ENCODE measurements at regions not wholly inside any gene's neighbourhood (a gene's known extent, or its start where the extent isn't known, plus 50 kb on each side); places are given as distances from the start of the nearest gene placed in this dataset.
"Not testable (repeated sequence)": the region's sequence is repeated elsewhere in the genome, so short reads cannot be mapped to it uniquely, and the experiment has no call there.

GRCh38 chr14:106652494-106652893, 1126.1 kb downstream of the TMEM121 start:
- H3K4me3 Mint-ChIP-seq (ENCODE audit: unreplicated experiment) = no peak overlapping the region
- H3K36me3 Mint-ChIP-seq (ENCODE audit: low read depth) = no peaks in the 10 kb centered on the region
- peaks cover 57% of the 10 kb centered on the region for H3K9me3 Mint-ChIP-seq (ENCODE audit: low read depth)
- no peak for TF ChIP-seq CTCF (IDR thresholded peaks at IDR 0.05)
- H3K27ac Mint-ChIP-seq (ENCODE audit: unreplicated experiment) = no peak overlapping the region
- no peaks in the 10 kb centered on the region for H3K4me1 Mint-ChIP-seq (ENCODE audit: low read depth)
- DNase-seq (ENCODE audit: low spot score) = no peak
- no peaks in the 10 kb centered on the region for H3K27me3 Mint-ChIP-seq (ENCODE audit: low read depth)

GRCh38 chr14:106657460-106657859, 1131.1 kb downstream of the TMEM121 start:
- H3K27ac Mint-ChIP-seq (ENCODE audit: unreplicated experiment) = no peak overlapping the region
- DNase-seq (ENCODE audit: low spot score) = no peak
- no peak overlapping the region for H3K4me3 Mint-ChIP-seq (ENCODE audit: unreplicated experiment)
- H3K4me1 Mint-ChIP-seq (ENCODE audit: low read depth) = no peaks in the 10 kb centered on the region
- TF ChIP-seq CTCF (IDR thresholded peaks at IDR 0.05) = no peak
- H3K9me3 Mint-ChIP-seq (ENCODE audit: low read depth) = peaks cover 41% of the 10 kb centered on the region
- no peaks in the 10 kb centered on the region for H3K36me3 Mint-ChIP-seq (ENCODE audit: low read depth)
- H3K27me3 Mint-ChIP-seq (ENCODE audit: low read depth) = no peaks in the 10 kb centered on the region

GRCh38 chr14:106658066-106658860, 1131.9 kb downstream of the TMEM121 start:
- H3K4me3 Mint-ChIP-seq (ENCODE audit: unreplicated experiment); H3K36me3 Mint-ChIP-seq (ENCODE audit: low read depth); DNase-seq (ENCODE audit: low spot score); H3K27me3 Mint-ChIP-seq (ENCODE audit: low read depth); H3K4me1 Mint-ChIP-seq (ENCODE audit: low read depth); H3K27ac Mint-ChIP-seq (ENCODE audit: unreplicated experiment): not testable (repeated sequence)
- H3K9me3 Mint-ChIP-seq (ENCODE audit: low read depth) = peaks cover 42% of the 10 kb centered on the region

GRCh38 chr14:106661561-106661960, 1135.2 kb downstream of the TMEM121 start:
- peaks cover 30% of the 10 kb centered on the region for H3K9me3 Mint-ChIP-seq (ENCODE audit: low read depth)
- H3K27ac Mint-ChIP-seq (ENCODE audit: unreplicated experiment); H3K4me1 Mint-ChIP-seq (ENCODE audit: low read depth); H3K27me3 Mint-ChIP-seq (ENCODE audit: low read depth); DNase-seq (ENCODE audit: low spot score); H3K4me3 Mint-ChIP-seq (ENCODE audit: unreplicated experiment); H3K36me3 Mint-ChIP-seq (ENCODE audit: low read depth): not testable (repeated sequence)

- H3K4me1 Mint-ChIP-seq (ENCODE audit: low read depth) = no peaks in the 10 kb centered on the region
- no peak for TF ChIP-seq CTCF (IDR thresholded peaks at IDR 0.05)
- no peak overlapping the region for H3K27ac Mint-ChIP-seq (ENCODE audit: unreplicated experiment)
- H3K9me3 Mint-ChIP-seq (ENCODE audit: low read depth) = peaks cover 31% of the 10 kb centered on the region
- DNase-seq (ENCODE audit: low spot score) = no peak
- H3K36me3 Mint-ChIP-seq (ENCODE audit: low read depth) = no peaks in the 10 kb centered on the region
- no peak overlapping the region for H3K4me3 Mint-ChIP-seq (ENCODE audit: unreplicated experiment)
- H3K27me3 Mint-ChIP-seq (ENCODE audit: low read depth) = no peaks in the 10 kb centered on the region
These were observed 1136.7 kb downstream of the TMEM121 start for GRCh38 chr14:106662936-106663550.

- not testable (repeated sequence) for H3K36me3 Mint-ChIP-seq (ENCODE audit: low read depth); DNase-seq (ENCODE audit: low spot score); H3K27me3 Mint-ChIP-seq (ENCODE audit: low read depth); H3K4me3 Mint-ChIP-seq (ENCODE audit: unreplicated experiment); H3K27ac Mint-ChIP-seq (ENCODE audit: unreplicated experiment); H3K4me1 Mint-ChIP-seq (ENCODE audit: low read depth)
- peak; percentile 57 for TF ChIP-seq CTCF (IDR thresholded peaks at IDR 0.05)
- H3K9me3 Mint-ChIP-seq (ENCODE audit: low read depth) = peaks cover 36% of the 10 kb centered on the region
These were observed 1137.5 kb downstream of the TMEM121 start for GRCh38 chr14:106663805-106664410.

Data from chondrocyte (in vitro differentiated cells).